ENCODE measurements at regions not wholly inside any gene's neighbourhood (a gene's known extent, or its start where the extent isn't known, plus 50 kb on each side); places are given as distances from the start of the nearest gene placed in this dataset.

- no peak for ATAC-seq
- intact Hi-C loops (cut with DNase I, micrococcal nuclease) = no loop called here
- no peak for TF ChIP-seq CTCF (IDR thresholded peaks at IDR 0.05)
Observed at GRCh38 chr2:59312967-59313940, 1072.1 kb upstream of the FANCL start.

GRCh38 chr2:59312029-59312428, 1070.9 kb upstream of the FANCL start:
- intact Hi-C loops (cut with DNase I, micrococcal nuclease) = no loop called here
- no peak for TF ChIP-seq CTCF (IDR thresholded peaks at IDR 0.05)
- ATAC-seq = no peak
- H3K9me3 ChIP-seq = no peaks in the 10 kb centered on the region
- DNase-seq = no peak
- no peaks in the 10 kb centered on the region for H3K36me3 ChIP-seq (ENCODE audit: low read depth)
- H3K4me1 ChIP-seq (ENCODE audit: low read depth) = no peaks in the 10 kb centered on the region
- H3K4me3 ChIP-seq = no peak overlapping the region

More at GRCh38 chr2:59312967-59313940, 1072.1 kb upstream of the FANCL start:
- H3K9me3 ChIP-seq = no peaks in the 10 kb centered on the region
- H3K36me3 ChIP-seq (ENCODE audit: low read depth) = no peaks in the 10 kb centered on the region
- DNase-seq = no peak
- no peaks in the 10 kb centered on the region for H3K4me1 ChIP-seq (ENCODE audit: low read depth)
- H3K4me3 ChIP-seq = no peak overlapping the region

GRCh38 chr2:59308108-59308507, 1067.0 kb upstream of the FANCL start:
- Histone ChIP-seq H3K9me3 (no peaks in the 10 kb centered on the region), H3K4me3 (no peak overlapping the region), H3K36me3 (ENCODE audit: low read depth) (no peaks in the 10 kb centered on the region), H3K4me1 (ENCODE audit: low read depth) (no peaks in the 10 kb centered on the region)
- DNase-seq (no peak), ATAC-seq (no peak)
- intact Hi-C loops (cut with DNase I, micrococcal nuclease) = loop anchor here in 1 of 2 donors (10.0 kb wide), 1 partner anchor 1247 kb away; the partner anchor contains the start of gene BCL11A
- no peak for TF ChIP-seq CTCF (IDR thresholded peaks at IDR 0.05)

GRCh38 chr2:59307196-59307595, 1066.1 kb upstream of the FANCL start:
- intact Hi-C loops (cut with DNase I, micrococcal nuclease) = loop anchor here in 1 of 2 donors (10.0 kb wide), 1 partner anchor 1248 kb away; the partner anchor contains the start of gene BCL11A
- H3K4me3 ChIP-seq = no peak overlapping the region
- H3K4me1 ChIP-seq (ENCODE audit: low read depth) = no peaks in the 10 kb centered on the region
- TF ChIP-seq CTCF (IDR thresholded peaks at IDR 0.05) = no peak
- H3K9me3 ChIP-seq = no peaks in the 10 kb centered on the region
- H3K36me3 ChIP-seq (ENCODE audit: low read depth) = no peaks in the 10 kb centered on the region
- no peak for DNase-seq
- no peak for ATAC-seq

- ATAC-seq (no peak), DNase-seq (no peak)
- Histone ChIP-seq H3K4me3 (no peak overlapping the region), H3K36me3 (ENCODE audit: low read depth) (no peaks in the 10 kb centered on the region), H3K9me3 (no peaks in the 10 kb centered on the region), H3K4me1 (ENCODE audit: low read depth) (no peaks in the 10 kb centered on the region)
- intact Hi-C loops (cut with DNase I, micrococcal nuclease) = loop anchor here in 1 of 2 donors (10.0 kb wide), 1 partner anchor 1252 kb away; the partner anchor contains the start of gene BCL11A
- no peak for TF ChIP-seq CTCF (IDR thresholded peaks at IDR 0.05)
Observed at GRCh38 chr2:59303272-59303671, 1062.1 kb upstream of the FANCL start.
